Heart left ventricle (tissue), 13 donors: ENCODE measurements at regions not wholly inside any gene's neighbourhood (a gene's known extent, or its start where the extent isn't known, plus 50 kb on each side); places are given as distances from the start of the nearest gene placed in this dataset.

Source experiments
- POLR2A ChIP-seq, 2 donors: fragments of 450-650 bp; IDR thresholded peaks; one replicate each; pipeline ENCODE4 v1.6.1; 2017; ENCODE audit warnings: antibody characterized with exemption in 2 of 2, mild to moderate bottlenecking in 2 of 2, moderate library complexity in 2 of 2
- TF ChIP-seq, protein P1 (sequence below), 12 donors: fragments of 200-600 bp; sonication (generic) in 4 of 12; IDR thresholded peaks; one replicate each; pipeline versions ENCODE4 v1.5.0 to v1.8.0; 2018 to 2022; ENCODE audit warnings: antibody characterized with exemption in 12 of 12, mild to moderate bottlenecking in 5 of 12
- donor health status: ischemic (EF 13 %, LVEDD 7.1; RV severe dilation, severe dysfunction).
- donor health status: DM: no; HTN: yes; CAD: no.
- donor health status: DM: no; HTN: no; CAD: no.
- donor health status: ischemic (EF 25% LVEDD 6.9; RV normal size, moderate dysfunction).
- donor health status: ischemic (EF 25% LVEDD 5.7; RV mildly dilated, moderate dysfunction).
- donor health status: ischemic (EF 35%, LVEDD 5.7; RV mildly dilated, moderate dysfunction).
- donor health status: nonischemic (EF 11% LVEDD 7.7; RV severe dilation, severe dysfunction).
- donor health status: DM: yes; HTN: yes; CAD: no.
- donor health status: PGD.
- donor health status: ischemic (EF 29% LVEDD 5.4; RV normal size, mild dysfunction).
- donor health status: nonischemic (EF 23%, LVEDD 6.1; RV moderate dilation, normal function).

DNA sequence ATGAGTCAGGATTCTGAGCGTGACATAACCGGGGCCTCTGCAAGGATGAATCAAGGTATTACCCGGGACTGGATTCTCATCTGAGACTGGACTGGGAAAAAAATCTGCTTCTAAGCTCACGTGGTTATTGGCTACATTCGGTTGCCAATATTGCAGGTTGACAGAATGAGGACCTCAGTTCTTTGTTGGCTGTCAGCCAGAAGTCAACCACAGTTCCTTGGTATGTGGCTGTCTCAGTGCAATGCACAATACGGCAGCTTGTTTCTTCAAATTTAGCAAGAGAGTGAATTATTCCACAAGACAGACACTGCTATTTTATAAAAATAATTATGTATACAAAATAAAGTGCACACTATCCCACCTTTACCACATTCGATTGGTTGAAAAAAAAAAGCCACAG, 424.2 kb downstream of the KLHL4 start:
- TF ChIP-seq, protein P1, sequence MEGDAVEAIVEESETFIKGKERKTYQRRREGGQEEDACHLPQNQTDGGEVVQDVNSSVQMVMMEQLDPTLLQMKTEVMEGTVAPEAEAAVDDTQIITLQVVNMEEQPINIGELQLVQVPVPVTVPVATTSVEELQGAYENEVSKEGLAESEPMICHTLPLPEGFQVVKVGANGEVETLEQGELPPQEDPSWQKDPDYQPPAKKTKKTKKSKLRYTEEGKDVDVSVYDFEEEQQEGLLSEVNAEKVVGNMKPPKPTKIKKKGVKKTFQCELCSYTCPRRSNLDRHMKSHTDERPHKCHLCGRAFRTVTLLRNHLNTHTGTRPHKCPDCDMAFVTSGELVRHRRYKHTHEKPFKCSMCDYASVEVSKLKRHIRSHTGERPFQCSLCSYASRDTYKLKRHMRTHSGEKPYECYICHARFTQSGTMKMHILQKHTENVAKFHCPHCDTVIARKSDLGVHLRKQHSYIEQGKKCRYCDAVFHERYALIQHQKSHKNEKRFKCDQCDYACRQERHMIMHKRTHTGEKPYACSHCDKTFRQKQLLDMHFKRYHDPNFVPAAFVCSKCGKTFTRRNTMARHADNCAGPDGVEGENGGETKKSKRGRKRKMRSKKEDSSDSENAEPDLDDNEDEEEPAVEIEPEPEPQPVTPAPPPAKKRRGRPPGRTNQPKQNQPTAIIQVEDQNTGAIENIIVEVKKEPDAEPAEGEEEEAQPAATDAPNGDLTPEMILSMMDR (IDR thresholded peaks at IDR 0.05): no peak
- no peak for TF ChIP-seq POLR2A (IDR thresholded peaks at IDR 0.05)
